CD4-positive, alpha-beta T cell treated with Interleukin-15 for 4 hours (primary cell): ENCODE measurements at regions not wholly inside any gene's neighbourhood (a gene's known extent, or its start where the extent isn't known, plus 50 kb on each side); places are given as distances from the start of the nearest gene placed in this dataset.

Experiments used
- DNase-seq: peaks from one replicate; pipeline ENCODE4 v3.0.0-alpha.2; 2020; ENCODE audit warnings: low spot score

- no peak for DNase-seq
Measured at GRCh38 chr17:51555153-51555552, 294.8 kb downstream of the UTP18 start.

- DNase-seq: no peak
Measured at GRCh38 chr17:51559778-51560177, 299.4 kb downstream of the UTP18 start.

GRCh38 chr17:51560398-51560797 lies 300.1 kb downstream of the UTP18 start:
- no peak for DNase-seq

- DNase-seq: no peak
Measured at GRCh38 chr17:51563961-51564360, 303.6 kb downstream of the UTP18 start.

GRCh38 chr17:51572115-51572514 lies 311.8 kb downstream of the UTP18 start:
- no peak for DNase-seq
